ENCODE measurements at regions not wholly inside any gene's neighbourhood (a gene's known extent, or its start where the extent isn't known, plus 50 kb on each side); places are given as distances from the start of the nearest gene placed in this dataset.

DNA sequence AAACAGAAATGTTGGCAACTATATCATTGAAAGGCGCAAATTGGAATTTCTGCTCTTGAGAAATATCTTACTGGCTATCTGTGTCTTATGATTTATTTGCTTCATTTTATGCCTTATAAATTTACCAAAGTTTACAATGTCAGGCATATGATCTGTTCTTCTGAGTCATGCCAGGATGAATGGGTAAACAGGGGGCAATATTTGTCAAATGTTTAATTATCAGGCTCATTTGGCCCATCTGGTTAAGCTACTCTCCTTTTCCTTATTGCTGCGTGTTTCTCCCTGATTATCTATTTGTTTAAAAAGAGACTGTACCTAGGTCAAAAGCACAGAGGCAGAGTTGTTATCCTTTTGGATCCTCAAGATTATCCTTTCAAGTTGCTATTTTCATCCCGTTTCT, 903.8 kb upstream of the PCDH10 start:
- no peak overlapping the region for H3K4me3 ChIP-seq (ENCODE audit: low read depth, low read length)

- no peak overlapping the region for H3K4me3 ChIP-seq (ENCODE audit: low read depth, low read length)
These were observed 884.9 kb upstream of the PCDH10 start for GRCh38 chr4:132264176-132264575.

GRCh38 chr4:132266374-132266773, 882.7 kb upstream of the PCDH10 start:
- H3K4me3 ChIP-seq (ENCODE audit: low read depth, low read length), result no peak overlapping the region

- H3K4me3 ChIP-seq (ENCODE audit: low read depth, low read length), result no peak overlapping the region
These were observed 881.8 kb upstream of the PCDH10 start for GRCh38 chr4:132267321-132267720.

- no peak overlapping the region for H3K4me3 ChIP-seq (ENCODE audit: low read depth, low read length)
These were observed 879.6 kb upstream of the PCDH10 start for GRCh38 chr4:132269303-132269990.

GRCh38 chr4:132275583-132276121, 873.4 kb upstream of the PCDH10 start:
- no peak overlapping the region for H3K4me3 ChIP-seq (ENCODE audit: low read depth, low read length)

- H3K4me3 ChIP-seq (ENCODE audit: low read depth, low read length), result no peak overlapping the region
These were observed 872.9 kb upstream of the PCDH10 start for GRCh38 chr4:132276185-132276584.

DNA sequence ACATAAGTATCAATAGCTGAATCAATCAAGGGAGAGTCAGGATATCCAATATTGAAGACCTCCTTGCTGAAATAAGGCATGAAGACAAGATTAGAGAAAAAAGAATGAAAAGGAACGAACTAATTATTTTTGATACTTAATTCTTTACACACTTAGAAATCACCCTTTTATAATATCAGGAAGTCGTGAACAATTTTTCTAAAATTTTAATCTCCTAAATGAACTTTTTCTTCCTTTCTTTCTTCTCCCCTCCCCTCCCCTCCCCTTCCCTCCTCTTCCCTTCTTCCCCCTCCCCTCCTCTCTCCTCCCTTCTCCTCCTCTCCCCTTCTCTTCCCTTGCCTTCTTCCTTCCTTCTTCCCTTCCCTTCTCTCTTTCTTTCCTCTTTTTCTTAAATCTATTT, 872.1 kb upstream of the PCDH10 start:
- H3K4me3 ChIP-seq (ENCODE audit: low read depth, low read length), result no peak overlapping the region

DNA sequence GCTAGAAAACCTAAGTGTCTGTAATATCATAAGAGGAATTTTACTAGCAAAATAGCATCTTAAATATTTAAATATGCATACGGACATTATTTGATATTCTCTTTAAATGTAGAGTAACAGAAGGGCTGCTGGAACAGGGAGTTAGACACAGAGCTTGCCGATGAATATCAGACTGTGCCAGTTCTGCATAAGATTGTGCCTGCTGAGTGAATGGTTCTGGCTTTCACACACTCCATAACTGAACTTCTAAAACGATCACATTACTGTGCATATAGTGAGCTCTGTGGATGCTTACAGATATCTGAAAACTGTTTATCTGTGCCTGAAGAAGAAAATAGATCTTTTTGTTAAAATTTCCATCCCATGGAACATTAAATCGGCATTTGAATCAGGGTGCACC, 867.4 kb upstream of the PCDH10 start:
- no peak overlapping the region for H3K4me3 ChIP-seq (ENCODE audit: low read depth, low read length)

- no peak overlapping the region for H3K4me3 ChIP-seq (ENCODE audit: low read depth, low read length)
These were observed 864.1 kb upstream of the PCDH10 start for GRCh38 chr4:132284910-132285426.

GRCh38 chr4:132297346-132297745, 851.7 kb upstream of the PCDH10 start:
- H3K4me3 ChIP-seq (ENCODE audit: low read depth, low read length), result no peak overlapping the region

DNA sequence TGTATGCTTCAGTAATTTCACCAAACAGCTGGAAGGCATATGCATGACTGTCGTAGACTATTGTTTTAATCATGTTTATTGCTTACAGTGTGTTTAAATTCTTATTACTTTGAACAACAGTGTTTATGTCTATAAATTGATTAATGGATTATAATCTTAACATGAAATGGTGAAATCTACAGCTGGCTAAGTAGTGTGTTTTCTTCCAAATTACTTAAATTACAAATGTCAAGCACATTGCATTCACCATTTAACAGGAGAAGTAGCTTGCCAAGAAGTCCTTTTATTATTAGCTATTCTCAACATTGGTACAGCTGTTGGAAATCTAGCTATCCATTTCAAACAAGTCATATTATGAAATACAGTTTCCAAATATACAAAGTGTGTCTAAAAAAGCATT, 849.3 kb upstream of the PCDH10 start:
- H3K4me3 ChIP-seq (ENCODE audit: low read depth, low read length), result no peak overlapping the region

- no peak overlapping the region for H3K4me3 ChIP-seq (ENCODE audit: low read depth, low read length)
These were observed 836.6 kb upstream of the PCDH10 start for GRCh38 chr4:132312521-132312920.

DNA sequence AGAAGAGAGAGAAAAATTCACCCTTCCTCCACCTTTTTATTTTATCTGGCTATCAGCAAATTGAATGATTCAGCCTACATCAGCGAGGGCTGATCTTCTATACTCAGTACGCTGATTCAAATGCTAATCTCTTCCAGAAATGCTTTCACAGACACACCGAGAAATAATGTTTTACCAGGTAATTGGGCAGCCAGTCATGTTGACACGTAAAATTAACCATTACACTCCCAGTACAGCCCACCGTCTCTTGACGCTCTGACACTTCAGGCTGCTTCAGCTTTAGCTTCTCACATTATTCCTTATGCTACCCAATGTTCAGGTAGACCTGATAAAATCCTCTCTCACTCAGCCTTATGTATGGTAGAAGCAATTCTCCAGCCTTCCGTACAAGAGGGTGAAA, 835.2 kb upstream of the PCDH10 start:
- H3K4me3 ChIP-seq (ENCODE audit: low read depth, low read length), result no peak overlapping the region

DNA sequence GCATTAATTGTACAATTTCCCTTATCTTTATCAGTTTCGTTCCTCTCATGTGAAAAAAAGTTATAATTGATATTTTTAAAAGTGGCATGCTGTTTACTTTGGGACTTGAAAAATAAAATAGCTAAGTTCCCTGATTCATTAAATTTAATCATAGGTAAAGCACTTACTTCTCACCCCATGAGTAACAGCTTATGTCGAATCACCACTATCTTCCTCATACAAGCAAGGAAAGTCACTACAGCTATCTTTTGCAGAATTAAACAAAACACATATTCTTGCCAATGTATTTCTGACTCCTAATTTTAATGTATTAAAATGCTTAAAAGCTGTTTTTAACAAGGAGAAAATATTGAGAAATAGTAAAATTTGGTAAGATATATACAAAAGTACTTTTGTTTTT, 832.4 kb upstream of the PCDH10 start:
- H3K4me3 ChIP-seq (ENCODE audit: low read depth, low read length), result no peak overlapping the region

- no peak overlapping the region for H3K4me3 ChIP-seq (ENCODE audit: low read depth, low read length)
These were observed 831.2 kb upstream of the PCDH10 start for GRCh38 chr4:132317923-132318322.

- H3K4me3 ChIP-seq (ENCODE audit: low read depth, low read length), result no peak overlapping the region
These were observed 820.3 kb upstream of the PCDH10 start for GRCh38 chr4:132328761-132329160.

DNA sequence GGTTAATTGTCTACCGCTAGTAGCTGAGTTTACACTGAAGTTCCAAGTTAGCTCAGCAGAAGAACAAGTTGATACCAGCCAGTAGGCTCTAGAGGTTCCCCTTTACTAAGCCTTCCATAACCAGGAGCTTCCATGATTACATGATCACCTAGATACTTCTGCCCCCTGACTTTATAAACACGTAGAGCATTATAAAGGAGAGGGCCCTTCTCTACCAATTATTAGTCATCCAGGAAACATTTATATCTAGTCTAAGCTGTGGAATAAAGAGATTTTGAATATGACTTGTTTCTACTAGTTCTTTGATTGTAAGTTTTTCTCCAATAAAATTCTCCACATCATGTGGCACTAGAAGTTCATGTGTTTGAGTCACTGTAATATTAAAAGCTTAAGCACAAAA, 818.1 kb upstream of the PCDH10 start:
- H3K4me3 ChIP-seq (ENCODE audit: low read depth, low read length), result no peak overlapping the region

- H3K4me3 ChIP-seq (ENCODE audit: low read depth, low read length), result no peak overlapping the region
These were observed 816.0 kb upstream of the PCDH10 start for GRCh38 chr4:132332932-132333723.

- no peak overlapping the region for H3K4me3 ChIP-seq (ENCODE audit: low read depth, low read length)
These were observed 815.4 kb upstream of the PCDH10 start for GRCh38 chr4:132333724-132334047.

GRCh38 chr4:132334081-132334480, 815.0 kb upstream of the PCDH10 start:
- no peak overlapping the region for H3K4me3 ChIP-seq (ENCODE audit: low read depth, low read length)
